ENCODE measurements at regions not wholly inside any gene's neighbourhood (a gene's known extent, or its start where the extent isn't known, plus 50 kb on each side); places are given as distances from the start of the nearest gene placed in this dataset.

DNA sequence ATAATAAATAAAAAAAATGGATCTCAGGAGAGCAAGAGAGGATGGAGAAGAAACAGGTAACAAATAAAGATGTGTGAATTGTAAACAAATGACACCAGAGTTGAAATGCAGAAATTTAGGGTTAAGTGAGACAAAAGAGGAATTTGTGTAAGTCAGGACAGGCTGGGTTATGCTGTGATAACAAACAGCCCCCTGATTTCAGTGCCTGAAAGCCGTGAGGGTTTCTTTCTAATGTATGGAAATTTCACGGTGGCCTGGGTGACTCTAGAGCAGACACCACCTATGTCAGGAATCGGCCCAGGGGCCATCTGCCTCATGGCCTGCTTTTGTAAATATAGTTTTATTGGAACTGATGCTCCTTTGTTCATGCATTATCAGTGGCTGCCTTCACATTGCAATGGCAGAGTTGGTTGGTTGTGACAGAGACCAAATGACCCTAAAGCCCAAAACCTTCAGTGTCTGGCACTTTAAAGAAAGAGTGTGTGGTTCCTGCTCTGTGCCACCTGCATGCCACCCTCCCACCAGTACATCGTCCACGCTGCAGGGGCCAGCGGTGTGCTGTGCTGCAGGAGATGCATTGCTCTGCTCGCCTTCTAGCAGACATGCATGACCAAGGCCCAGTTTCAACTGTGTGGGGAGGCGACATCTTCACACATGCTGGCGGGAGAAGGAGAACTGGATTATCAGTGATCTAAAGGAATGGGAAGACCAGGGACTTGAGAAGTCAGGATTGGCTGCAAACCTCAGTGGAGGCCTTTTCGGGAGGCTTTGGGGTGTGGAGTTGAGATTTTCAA, 221.2 kb upstream of the APCDD1 start:
- H4K8ac ChIP-seq (ENCODE audit: low read depth, low read length), result no peak overlapping the region
- no peaks in the 10 kb centered on the region for H3K4me1 ChIP-seq (ENCODE audit: control insufficient read depth, low read depth, low read length)
- H3K56ac ChIP-seq (ENCODE audit: low read length), result no peak overlapping the region
- H3K18ac ChIP-seq (ENCODE audit: low read length), result no peak overlapping the region
- H3K79me2 ChIP-seq (ENCODE audit: control insufficient read depth, insufficient read depth, low read length), result no peaks in the 10 kb centered on the region
- no peak overlapping the region for H3K9ac ChIP-seq (ENCODE audit: low read length)
- no peak overlapping the region for H3K4me3 ChIP-seq (ENCODE audit: low read length)
- H3K4me2 ChIP-seq (ENCODE audit: low read length), result no peak overlapping the region
- no peak overlapping the region for H4K5ac ChIP-seq (ENCODE audit: low read length)
- no peaks in the 10 kb centered on the region for H3K36me3 ChIP-seq (ENCODE audit: control insufficient read depth, insufficient read depth, low read length)
- no peak overlapping the region for H2BK15ac ChIP-seq (replicated peaks; ENCODE audit: low read depth)
- DNase-seq, result no peak
- no peaks in the 10 kb centered on the region for H3K79me1 ChIP-seq (ENCODE audit: low read length)
- H2BK120ac ChIP-seq (ENCODE audit: low read depth, low read length), result no peak overlapping the region
- H3K27me3 ChIP-seq (ENCODE audit: insufficient read depth, low read length, poor library complexity), result no peaks in the 10 kb centered on the region
- H2AK5ac ChIP-seq (ENCODE audit: low read length), result no peak overlapping the region
- no peak overlapping the region for H3K4ac ChIP-seq (ENCODE audit: low read depth, low read length)
- no CpG with 5 or more reads among the region's 10 CpGs for WGBS (ENCODE audit: extremely low coverage, insufficient coverage, low lambda C conversion rate)
- no peak overlapping the region for H3K27ac ChIP-seq (ENCODE audit: low read depth, low read length)
- no peak overlapping the region for H3K23ac ChIP-seq (ENCODE audit: low read length)
- H2BK5ac ChIP-seq (ENCODE audit: low read length), result no peak overlapping the region

DNA sequence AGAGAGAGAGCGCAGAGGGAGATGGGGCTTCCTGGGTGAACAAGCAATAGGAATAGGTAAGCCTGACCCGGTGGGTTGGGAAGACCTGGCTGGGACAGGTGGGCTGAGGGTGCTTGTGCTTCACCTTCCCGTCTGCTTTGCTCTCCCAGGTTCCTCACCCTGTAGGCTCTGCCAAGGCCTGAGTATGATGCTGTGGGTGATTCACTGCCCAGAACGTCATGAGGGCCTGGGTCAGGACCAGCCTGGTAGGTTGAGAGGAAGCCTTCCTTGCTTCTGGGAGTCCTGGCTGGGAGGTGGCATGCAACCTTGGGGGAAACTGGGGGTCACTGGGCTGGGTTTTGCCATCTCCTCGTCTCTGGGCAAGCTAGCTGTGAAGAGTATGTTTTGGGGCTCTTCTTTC, 220.2 kb upstream of the APCDD1 start:
- no CpG with 5 or more reads among the region's 5 CpGs for WGBS (ENCODE audit: extremely low coverage, insufficient coverage, low lambda C conversion rate)
- Histone ChIP-seq H3K4ac (ENCODE audit: low read depth, low read length) (no peak overlapping the region), H3K4me2 (ENCODE audit: low read length) (no peak overlapping the region), H2BK15ac (replicated peaks; ENCODE audit: low read depth) (no peak overlapping the region), H3K36me3 (ENCODE audit: control insufficient read depth, insufficient read depth, low read length) (no peaks in the 10 kb centered on the region), H3K23ac (ENCODE audit: low read length) (no peak overlapping the region), H3K79me1 (ENCODE audit: low read length) (no peaks in the 10 kb centered on the region), H4K8ac (ENCODE audit: low read depth, low read length) (no peak overlapping the region), H3K9ac (ENCODE audit: low read length) (no peak overlapping the region), H3K56ac (ENCODE audit: low read length) (no peak overlapping the region), H3K79me2 (ENCODE audit: control insufficient read depth, insufficient read depth, low read length) (no peaks in the 10 kb centered on the region), H2BK120ac (ENCODE audit: low read depth, low read length) (no peak overlapping the region), H3K4me1 (ENCODE audit: control insufficient read depth, low read depth, low read length) (no peaks in the 10 kb centered on the region), H2BK5ac (ENCODE audit: low read length) (no peak overlapping the region), H3K27ac (ENCODE audit: low read depth, low read length) (no peak overlapping the region), H3K18ac (ENCODE audit: low read length) (no peak overlapping the region), H3K4me3 (ENCODE audit: low read length) (no peak overlapping the region), H3K27me3 (ENCODE audit: insufficient read depth, low read length, poor library complexity) (no peaks in the 10 kb centered on the region), H4K5ac (ENCODE audit: low read length) (no peak overlapping the region), H2AK5ac (ENCODE audit: low read length) (peak overlapping the region; percentile 18)
- DNase-seq, result no peak

DNA sequence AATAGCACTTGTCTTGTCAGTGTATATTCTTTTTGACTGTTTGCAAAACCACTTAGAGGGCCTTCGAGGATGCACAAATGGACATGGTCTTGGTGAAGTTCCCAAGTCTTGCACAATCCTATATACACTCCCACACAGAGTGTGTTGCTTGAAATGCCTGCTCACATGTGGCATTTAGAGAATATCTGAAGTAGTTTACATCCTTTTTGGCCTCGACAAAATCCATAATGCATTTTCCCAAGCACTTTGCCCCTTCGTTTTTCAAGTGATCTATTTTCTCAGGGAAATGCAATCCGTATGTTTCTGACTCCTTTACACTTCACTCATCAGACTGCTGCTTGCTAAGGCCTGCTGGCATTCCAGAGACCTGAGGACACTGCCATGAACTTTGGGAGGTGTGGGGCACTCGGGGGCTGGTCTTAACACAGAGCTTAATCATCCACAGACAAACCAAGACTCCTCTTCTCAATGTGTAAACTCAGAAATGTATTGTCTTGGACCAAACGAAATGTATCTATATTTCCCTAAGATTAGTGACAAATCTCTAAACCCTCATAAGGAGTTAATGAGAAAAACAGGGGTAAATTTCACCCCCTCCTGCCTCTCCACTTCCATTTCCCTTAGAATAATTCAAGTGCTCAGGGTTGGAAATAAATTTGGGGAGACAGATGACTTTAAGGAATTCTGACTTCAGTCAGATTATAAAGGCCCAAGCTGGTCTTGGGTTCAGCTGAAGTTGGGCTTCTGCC, 219.3 kb upstream of the APCDD1 start:
- Histone ChIP-seq H3K27ac (ENCODE audit: low read depth, low read length) (no peak overlapping the region), H2BK5ac (ENCODE audit: low read length) (no peak overlapping the region), H3K18ac (ENCODE audit: low read length) (no peak overlapping the region), H4K5ac (ENCODE audit: low read length) (no peak overlapping the region), H3K27me3 (ENCODE audit: insufficient read depth, low read length, poor library complexity) (no peaks in the 10 kb centered on the region), H3K4me2 (ENCODE audit: low read length) (no peak overlapping the region), H3K9ac (ENCODE audit: low read length) (no peak overlapping the region), H2AK5ac (ENCODE audit: low read length) (no peak overlapping the region), H3K79me2 (ENCODE audit: control insufficient read depth, insufficient read depth, low read length) (no peaks in the 10 kb centered on the region), H4K8ac (ENCODE audit: low read depth, low read length) (no peak overlapping the region), H3K36me3 (ENCODE audit: control insufficient read depth, insufficient read depth, low read length) (no peaks in the 10 kb centered on the region), H3K4me3 (ENCODE audit: low read length) (no peak overlapping the region), H2BK120ac (ENCODE audit: low read depth, low read length) (no peak overlapping the region), H3K4me1 (ENCODE audit: control insufficient read depth, low read depth, low read length) (peaks cover 5% of the 10 kb centered on the region), H2BK15ac (replicated peaks; ENCODE audit: low read depth) (no peak overlapping the region), H3K4ac (ENCODE audit: low read depth, low read length) (no peak overlapping the region), H3K56ac (ENCODE audit: low read length) (no peak overlapping the region), H3K79me1 (ENCODE audit: low read length) (no peaks in the 10 kb centered on the region), H3K23ac (ENCODE audit: low read length) (no peak overlapping the region)
- no CpG with 5 or more reads among the region's 6 CpGs for WGBS (ENCODE audit: extremely low coverage, insufficient coverage, low lambda C conversion rate)
- DNase-seq, result peak; percentile 59

GRCh38 chr18:10235661-10235952, 218.8 kb upstream of the APCDD1 start:
- Histone ChIP-seq H3K23ac (ENCODE audit: low read length) (no peak overlapping the region), H3K4me3 (ENCODE audit: low read length) (no peak overlapping the region), H3K4ac (ENCODE audit: low read depth, low read length) (no peak overlapping the region), H3K4me2 (ENCODE audit: low read length) (no peak overlapping the region), H4K5ac (ENCODE audit: low read length) (no peak overlapping the region), H4K8ac (ENCODE audit: low read depth, low read length) (no peak overlapping the region), H2AK5ac (ENCODE audit: low read length) (no peak overlapping the region), H3K36me3 (ENCODE audit: control insufficient read depth, insufficient read depth, low read length) (no peaks in the 10 kb centered on the region), H3K56ac (ENCODE audit: low read length) (no peak overlapping the region), H3K27ac (ENCODE audit: low read depth, low read length) (no peak overlapping the region), H3K4me1 (ENCODE audit: control insufficient read depth, low read depth, low read length) (peaks cover 8% of the 10 kb centered on the region), H2BK5ac (ENCODE audit: low read length) (no peak overlapping the region), H3K27me3 (ENCODE audit: insufficient read depth, low read length, poor library complexity) (no peaks in the 10 kb centered on the region), H2BK120ac (ENCODE audit: low read depth, low read length) (no peak overlapping the region), H3K79me2 (ENCODE audit: control insufficient read depth, insufficient read depth, low read length) (no peaks in the 10 kb centered on the region), H2BK15ac (replicated peaks; ENCODE audit: low read depth) (no peak overlapping the region), H3K18ac (ENCODE audit: low read length) (no peak overlapping the region), H3K79me1 (ENCODE audit: low read length) (no peaks in the 10 kb centered on the region), H3K9ac (ENCODE audit: low read length) (no peak overlapping the region)
- no CpG with 5 or more reads among the region's 2 CpGs for WGBS (ENCODE audit: extremely low coverage, insufficient coverage, low lambda C conversion rate)
- DNase-seq, result no peak

GRCh38 chr18:10239103-10239502, 215.3 kb upstream of the APCDD1 start:
- Histone ChIP-seq H2BK15ac (replicated peaks; ENCODE audit: low read depth) (no peak overlapping the region), H3K4me2 (ENCODE audit: low read length) (no peak overlapping the region), H2AK5ac (ENCODE audit: low read length) (peak overlapping the region; percentile 39), H2BK5ac (ENCODE audit: low read length) (no peak overlapping the region), H3K4me3 (ENCODE audit: low read length) (no peak overlapping the region), H3K4me1 (ENCODE audit: control insufficient read depth, low read depth, low read length) (peaks cover 15% of the 10 kb centered on the region), H3K23ac (ENCODE audit: low read length) (no peak overlapping the region), H3K56ac (ENCODE audit: low read length) (peak overlapping the region; percentile 22), H3K27ac (ENCODE audit: low read depth, low read length) (no peak overlapping the region), H2BK120ac (ENCODE audit: low read depth, low read length) (no peak overlapping the region), H3K36me3 (ENCODE audit: control insufficient read depth, insufficient read depth, low read length) (no peaks in the 10 kb centered on the region), H3K18ac (ENCODE audit: low read length) (no peak overlapping the region), H3K79me1 (ENCODE audit: low read length) (no peaks in the 10 kb centered on the region), H4K8ac (ENCODE audit: low read depth, low read length) (no peak overlapping the region), H3K9ac (ENCODE audit: low read length) (no peak overlapping the region), H4K5ac (ENCODE audit: low read length) (no peak overlapping the region), H3K4ac (ENCODE audit: low read depth, low read length) (no peak overlapping the region), H3K27me3 (ENCODE audit: insufficient read depth, low read length, poor library complexity) (no peaks in the 10 kb centered on the region), H3K79me2 (ENCODE audit: control insufficient read depth, insufficient read depth, low read length) (no peaks in the 10 kb centered on the region)
- DNase-seq, result no peak
- no CpG with 5 or more reads among the region's 11 CpGs for WGBS (ENCODE audit: extremely low coverage, insufficient coverage, low lambda C conversion rate)

Data from mesendoderm (in vitro differentiated cells).